ENCODE measurements at regions not wholly inside any gene's neighbourhood (a gene's known extent, or its start where the extent isn't known, plus 50 kb on each side); places are given as distances from the start of the nearest gene placed in this dataset.

GRCh38 chr6:19107468-19107867 is 720.3 kb downstream of the RNF144B start:
- no peak for TF ChIP-seq CTCF (IDR thresholded peaks at IDR 0.05)
- no peak overlapping the region for H3K27ac ChIP-seq
- no peak overlapping the region for H3K4me3 ChIP-seq
- no peaks in the 10 kb centered on the region for H3K36me3 ChIP-seq
- no peaks in the 10 kb centered on the region for H3K4me1 ChIP-seq
- no peaks in the 10 kb centered on the region for H3K27me3 ChIP-seq
- intact Hi-C loops (cut with DNase I) = no loop called here
- H3K9me3 ChIP-seq = peaks cover 7 to 13% of the 10 kb centered on the region in 2 donors
- no peak for DNase-seq (ENCODE audit: low spot score in 2 of 2)

- TF ChIP-seq CTCF (IDR thresholded peaks at IDR 0.05) = no peak
- intact Hi-C loops (cut with DNase I) = no loop called here
- no peak for DNase-seq (ENCODE audit: low spot score in 2 of 2)
Observed at GRCh38 chr6:19121521-19121920, 715.6 kb upstream of the ID4 start.

GRCh38 chr6:19127081-19127480 is 710.1 kb upstream of the ID4 start:
- no peaks in the 10 kb centered on the region for H3K9me3 ChIP-seq
- H3K36me3 ChIP-seq = no peaks in the 10 kb centered on the region
- no peak overlapping the region for H3K4me3 ChIP-seq
- H3K27me3 ChIP-seq = no peaks in the 10 kb centered on the region
- TF ChIP-seq CTCF (IDR thresholded peaks at IDR 0.05) = no peak
- no peak overlapping the region for H3K27ac ChIP-seq
- intact Hi-C loops (cut with DNase I) = no loop called here
- DNase-seq (ENCODE audit: low spot score in 2 of 2) = no peak
- no peaks in the 10 kb centered on the region for H3K4me1 ChIP-seq

More at GRCh38 chr6:19121521-19121920, 715.6 kb upstream of the ID4 start:
- no peaks in the 10 kb centered on the region for H3K36me3 ChIP-seq
- no peaks in the 10 kb centered on the region for H3K4me1 ChIP-seq
- H3K4me3 ChIP-seq = no peak overlapping the region
- no peaks in the 10 kb centered on the region for H3K27me3 ChIP-seq
- H3K27ac ChIP-seq = no peak overlapping the region
- no peaks in the 10 kb centered on the region for H3K9me3 ChIP-seq

GRCh38 chr6:19128701-19129100 is 708.5 kb upstream of the ID4 start:
- TF ChIP-seq CTCF (IDR thresholded peaks at IDR 0.05) = no peak
- no peaks in the 10 kb centered on the region for H3K9me3 ChIP-seq
- no peaks in the 10 kb centered on the region for H3K4me1 ChIP-seq
- no peaks in the 10 kb centered on the region for H3K36me3 ChIP-seq
- intact Hi-C loops (cut with DNase I) = no loop called here
- H3K27me3 ChIP-seq = no peaks in the 10 kb centered on the region
- H3K27ac ChIP-seq = no peak overlapping the region
- H3K4me3 ChIP-seq = no peak overlapping the region
- DNase-seq (ENCODE audit: low spot score in 2 of 2) = no peak

GRCh38 chr6:19135706-19136105 is 701.5 kb upstream of the ID4 start:
- no peak for DNase-seq (ENCODE audit: low spot score in 2 of 2)
- Histone ChIP-seq H3K4me3 (no peak overlapping the region), H3K4me1 (no peaks in the 10 kb centered on the region), H3K36me3 (no peaks in the 10 kb centered on the region), H3K9me3 (no peaks in the 10 kb centered on the region), H3K27ac (no peak overlapping the region), H3K27me3 (no peaks in the 10 kb centered on the region)
- intact Hi-C loops (cut with DNase I) = no loop called here
- no peak for TF ChIP-seq CTCF (IDR thresholded peaks at IDR 0.05)

GRCh38 chr6:19137505-19137904 is 699.7 kb upstream of the ID4 start:
- Histone ChIP-seq H3K27me3 (no peaks in the 10 kb centered on the region), H3K9me3 (no peaks in the 10 kb centered on the region), H3K27ac (no peak overlapping the region), H3K4me1 (no peaks in the 10 kb centered on the region), H3K36me3 (no peaks in the 10 kb centered on the region), H3K4me3 (no peak overlapping the region)
- TF ChIP-seq CTCF (IDR thresholded peaks at IDR 0.05) = no peak
- DNase-seq (ENCODE audit: low spot score in 2 of 2) = no peak
- intact Hi-C loops (cut with DNase I) = no loop called here

Measured in ascending aorta (tissue), 2 donors.